Epithelial cell of proximal tubule (primary cell): ENCODE measurements at regions not wholly inside any gene's neighbourhood (a gene's known extent, or its start where the extent isn't known, plus 50 kb on each side); places are given as distances from the start of the nearest gene placed in this dataset.

Experiments used
- DNase-seq: peaks from one replicate; pipeline ENCODE4 v3.0.0-alpha.2; 2011; ENCODE audit warnings: low read depth
- H3K4me3 ChIP-seq: 2 replicates; pipeline ENCODE4 v1.5.1; 2011; ENCODE audit warnings: low read depth, mild to moderate bottlenecking, low read length
- CTCF ChIP-seq: conservative IDR thresholded peaks from 2 replicates; pipeline ENCODE4 v1.5.1; 2012; ENCODE audit warnings: low read depth, mild to moderate bottlenecking, low read length

- no peak for TF ChIP-seq CTCF
- H3K4me3 ChIP-seq = no peak overlapping the region
- DNase-seq = no peak
Observed at GRCh38 chr6:145468534-145468933, 266.8 kb downstream of the EPM2A start.

GRCh38 chr6:145469021-145469420 lies 266.3 kb downstream of the EPM2A start:
- no peak for DNase-seq
- no peak for TF ChIP-seq CTCF
- no peak overlapping the region for H3K4me3 ChIP-seq

GRCh38 chr6:145475794-145476396 lies 259.4 kb downstream of the EPM2A start:
- H3K4me3 ChIP-seq = no peak overlapping the region
- TF ChIP-seq CTCF = no peak
- no peak for DNase-seq

GRCh38 chr6:145480024-145480423 lies 255.3 kb downstream of the EPM2A start:
- H3K4me3 ChIP-seq = no peak overlapping the region
- no peak for DNase-seq
- TF ChIP-seq CTCF = no peak

GRCh38 chr6:145483191-145483996 lies 251.9 kb downstream of the EPM2A start:
- H3K4me3 ChIP-seq = no peak overlapping the region
- no peak for TF ChIP-seq CTCF
- no peak for DNase-seq

GRCh38 chr6:145485288-145485687 lies 250.0 kb downstream of the EPM2A start:
- no peak overlapping the region for H3K4me3 ChIP-seq
- no peak for DNase-seq
- no peak for TF ChIP-seq CTCF

GRCh38 chr6:145486306-145486705 lies 249.0 kb downstream of the EPM2A start:
- no peak for TF ChIP-seq CTCF
- H3K4me3 ChIP-seq = no peak overlapping the region
- no peak for DNase-seq
